Activated CD8-positive, alpha-beta T cell treated with anti-CD3 and anti-CD28 coated beads for 36 hours (primary cell): ENCODE measurements at regions not wholly inside any gene's neighbourhood (a gene's known extent, or its start where the extent isn't known, plus 50 kb on each side); places are given as distances from the start of the nearest gene placed in this dataset.

Source experiments
- ATAC-seq: fragments of 200-7000 bp; cut with Tn5 transposase; one replicate; pipeline ENCODE4 v1.10.0; 2021; ENCODE audit warnings: mild to moderate bottlenecking, moderate library complexity
- CTCF ChIA-PET: fragments of 350-600 bp; sonication (Branson Sonifier 250); formaldehyde crosslinking; loops from one replicate; lab custom pipeline; 2021; ENCODE audit warnings: antibody characterized with exemption; lab: Charles Lee
- POLR2A ChIA-PET: fragments of 350-600 bp; sonication (Branson Sonifier 250); formaldehyde crosslinking; loops from one replicate; lab custom pipeline; 2021; ENCODE audit warnings: antibody characterized with exemption; lab: Charles Lee
- DNase-seq: peaks from one replicate; pipeline ENCODE4 v3.0.0-alpha.2; 2020
- H3K27ac Mint-ChIP-seq: one replicate; pipeline ENCODE4 v1.8.0; 2021; ENCODE audit warnings: mild to moderate bottlenecking, mixed read lengths
- H3K27me3 Mint-ChIP-seq: one replicate; pipeline ENCODE4 v1.8.0; 2021; ENCODE audit warnings: mixed read lengths
- H3K36me3 Mint-ChIP-seq: one replicate; pipeline ENCODE4 v1.8.0; 2021; ENCODE audit warnings: low read depth, mixed read lengths
- H3K4me1 Mint-ChIP-seq: one replicate; pipeline ENCODE4 v1.8.0; 2021; ENCODE audit warnings: low read depth, mixed read lengths
- H3K4me3 Mint-ChIP-seq: one replicate; pipeline ENCODE4 v1.8.0; 2021; ENCODE audit warnings: mild to moderate bottlenecking, moderate library complexity, mixed read lengths
- H3K9me3 Mint-ChIP-seq: one replicate; pipeline ENCODE4 v1.8.0; 2021; ENCODE audit warnings: mixed read lengths
- CTCF ChIP-seq: fragments of 200-600 bp; IDR thresholded peaks from one replicate; pipeline ENCODE4 v1.8.0; 2022; ENCODE audit warnings: antibody characterized with exemption, mild to moderate bottlenecking
- intact Hi-C: fragments of 100-400 bp; cut with micrococcal nuclease; formaldehyde crosslinking; loops from one replicate; pipeline ENCODE4 v1.10.0; 2022

GRCh38 chr10:1858547-1858946, 121.2 kb upstream of the ADARB2 start:
- ATAC-seq: no peak
- no peaks in the 10 kb centered on the region for H3K27me3 Mint-ChIP-seq
- CTCF ChIA-PET: no interaction called here
- peaks cover 2% of the 10 kb centered on the region for H3K9me3 Mint-ChIP-seq
- no peak for TF ChIP-seq CTCF
- POLR2A ChIA-PET: no interaction called here
- no peak overlapping the region for H3K27ac Mint-ChIP-seq
- no peaks in the 10 kb centered on the region for H3K4me1 Mint-ChIP-seq
- H3K4me3 Mint-ChIP-seq: no peak overlapping the region
- no peaks in the 10 kb centered on the region for H3K36me3 Mint-ChIP-seq
- no peak for DNase-seq
- intact Hi-C loops: no loop called here

- no peaks in the 10 kb centered on the region for H3K27me3 Mint-ChIP-seq
- intact Hi-C loops: no loop called here
- POLR2A ChIA-PET: no interaction called here
- H3K4me3 Mint-ChIP-seq: no peak overlapping the region
- ATAC-seq (no peak), DNase-seq (no peak)
- H3K9me3 Mint-ChIP-seq: no peaks in the 10 kb centered on the region
- H3K27ac Mint-ChIP-seq: no peak overlapping the region
- H3K4me1 Mint-ChIP-seq: no peaks in the 10 kb centered on the region
- CTCF ChIA-PET: no interaction called here
- H3K36me3 Mint-ChIP-seq: no peaks in the 10 kb centered on the region
- TF ChIP-seq CTCF: no peak
Measured at GRCh38 chr10:1858048-1858447, 120.7 kb upstream of the ADARB2 start.

DNA sequence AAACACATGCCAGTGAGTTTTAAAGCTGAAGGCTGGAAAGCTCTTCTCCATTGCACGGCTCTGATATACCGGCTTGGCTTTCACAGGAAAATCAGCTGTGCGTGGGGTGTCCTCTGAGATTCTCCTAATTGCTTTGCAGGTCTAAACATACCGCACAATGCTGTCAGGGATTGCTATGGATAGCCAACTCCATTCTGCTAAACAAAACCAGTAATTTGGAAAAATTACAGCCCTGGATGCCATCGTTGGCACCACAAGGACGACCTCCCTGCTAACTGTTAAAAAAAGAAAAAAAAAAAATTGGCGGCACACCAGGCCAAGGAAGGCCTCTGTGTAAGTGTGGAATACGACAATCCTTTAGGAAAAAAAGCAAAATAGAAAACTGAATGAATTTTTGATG, 118.6 kb upstream of the ADARB2 start:
- ChIA-PET POLR2A (no interaction called here), CTCF (no interaction called here)
- intact Hi-C loops: no loop called here
- H3K36me3 Mint-ChIP-seq: no peaks in the 10 kb centered on the region
- no peaks in the 10 kb centered on the region for H3K4me1 Mint-ChIP-seq
- no peak for ATAC-seq
- no peaks in the 10 kb centered on the region for H3K27me3 Mint-ChIP-seq
- no peak for DNase-seq
- no peaks in the 10 kb centered on the region for H3K9me3 Mint-ChIP-seq
- H3K27ac Mint-ChIP-seq: no peak overlapping the region
- no peak overlapping the region for H3K4me3 Mint-ChIP-seq
- TF ChIP-seq CTCF: no peak

- TF ChIP-seq CTCF: no peak
- ChIA-PET POLR2A (no interaction called here), CTCF (no interaction called here)
- no peaks in the 10 kb centered on the region for H3K36me3 Mint-ChIP-seq
- H3K4me3 Mint-ChIP-seq: no peak overlapping the region
- intact Hi-C loops: no loop called here
- no peaks in the 10 kb centered on the region for H3K4me1 Mint-ChIP-seq
- H3K27me3 Mint-ChIP-seq: no peaks in the 10 kb centered on the region
- ATAC-seq (no peak), DNase-seq (no peak)
- no peaks in the 10 kb centered on the region for H3K9me3 Mint-ChIP-seq
- H3K27ac Mint-ChIP-seq: no peak overlapping the region
Measured at GRCh38 chr10:1854271-1854670, 116.9 kb upstream of the ADARB2 start.

GRCh38 chr10:1853801-1854200, 116.5 kb upstream of the ADARB2 start:
- no peak for TF ChIP-seq CTCF
- CTCF ChIA-PET: no interaction called here
- no peaks in the 10 kb centered on the region for H3K27me3 Mint-ChIP-seq
- DNase-seq (no peak), ATAC-seq (no peak)
- intact Hi-C loops: no loop called here
- no peak overlapping the region for H3K27ac Mint-ChIP-seq
- POLR2A ChIA-PET: no interaction called here
- H3K4me3 Mint-ChIP-seq: no peak overlapping the region
- no peaks in the 10 kb centered on the region for H3K36me3 Mint-ChIP-seq
- no peaks in the 10 kb centered on the region for H3K9me3 Mint-ChIP-seq
- H3K4me1 Mint-ChIP-seq: no peaks in the 10 kb centered on the region
